ENCODE measurements at regions not wholly inside any gene's neighbourhood (a gene's known extent, or its start where the extent isn't known, plus 50 kb on each side); places are given as distances from the start of the nearest gene placed in this dataset.

DNA sequence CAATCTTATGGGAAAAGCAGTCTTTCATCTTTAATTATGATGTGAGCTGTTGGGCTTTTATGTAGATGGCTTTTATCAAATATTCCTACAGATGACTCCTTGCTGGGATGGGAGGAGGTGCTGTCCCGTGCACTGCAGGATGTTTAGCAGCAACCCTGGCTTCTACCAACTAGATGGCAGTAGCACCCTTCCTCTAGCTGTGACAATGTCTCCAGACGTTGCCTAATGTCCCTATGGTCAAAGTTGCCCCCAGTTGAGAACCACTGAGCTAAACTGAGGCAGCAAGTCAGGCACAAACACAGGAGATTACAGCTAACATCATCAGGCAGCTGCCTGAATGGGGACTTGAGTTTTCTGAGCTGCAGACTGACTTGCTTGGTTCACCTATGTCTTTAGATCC is 401.9 kb upstream of the PDE4D start:
- H3K9me3 ChIP-seq (ENCODE audit: low read length): no peaks in the 10 kb centered on the region
- no peak overlapping the region for H2AFZ ChIP-seq (ENCODE audit: low read depth, low read length)
- peaks cover 6% of the 10 kb centered on the region for H3K4me1 ChIP-seq (ENCODE audit: insufficient read depth, low read length)

DNA sequence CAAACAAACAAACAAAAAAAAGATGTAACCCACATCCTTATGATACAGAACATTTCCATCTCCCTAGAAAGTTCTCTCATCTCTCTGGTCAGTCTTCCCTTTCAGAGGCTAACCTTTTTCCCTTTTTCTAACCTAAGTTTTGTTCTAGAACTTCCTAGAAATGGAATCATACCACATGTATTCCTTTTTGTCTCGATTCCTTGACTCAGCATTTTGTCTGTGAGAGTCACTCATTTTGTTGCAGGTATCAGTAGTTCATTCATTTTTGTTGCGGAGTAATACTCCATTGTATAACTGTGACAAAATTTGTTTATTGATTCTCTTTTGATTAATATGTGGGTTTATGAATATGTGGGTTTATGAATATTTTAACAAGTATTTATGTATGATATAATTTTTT is 400.0 kb upstream of the PDE4D start:
- Histone ChIP-seq H3K9me3 (ENCODE audit: low read length) (no peaks in the 10 kb centered on the region), H3K4me1 (ENCODE audit: insufficient read depth, low read length) (peaks cover 6% of the 10 kb centered on the region), H3K36me3 (ENCODE audit: insufficient read depth, low read length) (no peaks in the 10 kb centered on the region), H3K27me3 (ENCODE audit: insufficient read depth, low read length) (no peaks in the 10 kb centered on the region), H3K4me3 (ENCODE audit: low read length) (no peak overlapping the region), H2AFZ (ENCODE audit: low read depth, low read length) (no peak overlapping the region)

More for the DNA sequence above, 401.9 kb upstream of the PDE4D start:
- no peaks in the 10 kb centered on the region for H3K36me3 ChIP-seq (ENCODE audit: insufficient read depth, low read length)
- H3K4me3 ChIP-seq (ENCODE audit: low read length): no peak overlapping the region
- no peaks in the 10 kb centered on the region for H3K27me3 ChIP-seq (ENCODE audit: insufficient read depth, low read length)

DNA sequence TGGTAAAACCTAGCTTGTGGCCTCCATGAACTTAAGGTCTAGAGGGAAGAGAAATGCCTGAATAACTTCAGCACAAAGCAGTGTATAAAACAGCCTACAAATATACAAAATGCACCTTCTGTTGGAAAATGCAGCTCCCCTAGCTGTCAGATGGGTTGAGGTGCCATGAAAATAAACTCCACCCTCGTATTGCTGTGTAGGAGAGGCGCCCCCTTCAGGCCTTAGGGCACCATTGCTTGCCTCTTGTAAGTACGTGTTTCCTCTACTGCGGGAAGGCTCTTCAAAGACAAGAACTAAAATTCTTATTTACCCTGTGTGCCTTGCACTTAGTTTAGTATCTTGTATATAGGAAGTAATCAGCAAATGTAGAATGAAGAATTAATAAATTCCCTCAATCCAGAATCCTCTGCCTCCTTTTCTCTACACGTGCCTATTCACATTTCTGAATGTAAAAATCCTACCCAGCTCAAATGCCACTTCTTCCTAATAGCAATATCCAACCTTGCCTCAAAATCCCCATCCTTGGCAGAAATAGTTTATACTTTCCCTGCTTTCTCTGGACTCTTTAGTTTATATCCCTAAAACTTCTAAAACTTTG is 393.7 kb upstream of the PDE4D start:
- H3K4me1 ChIP-seq (ENCODE audit: insufficient read depth, low read length): no peaks in the 10 kb centered on the region
- no peaks in the 10 kb centered on the region for H3K9me3 ChIP-seq (ENCODE audit: low read length)
- H3K4me3 ChIP-seq (ENCODE audit: low read length): no peak overlapping the region
- H3K36me3 ChIP-seq (ENCODE audit: insufficient read depth, low read length): no peaks in the 10 kb centered on the region
- no peak overlapping the region for H2AFZ ChIP-seq (ENCODE audit: low read depth, low read length)
- no peaks in the 10 kb centered on the region for H3K27me3 ChIP-seq (ENCODE audit: insufficient read depth, low read length)

GRCh38 chr5:60285910-60286309 is 392.4 kb upstream of the PDE4D start:
- H3K27me3 ChIP-seq (ENCODE audit: insufficient read depth, low read length): no peaks in the 10 kb centered on the region
- no peaks in the 10 kb centered on the region for H3K4me1 ChIP-seq (ENCODE audit: insufficient read depth, low read length)
- no peaks in the 10 kb centered on the region for H3K9me3 ChIP-seq (ENCODE audit: low read length)
- no peak overlapping the region for H2AFZ ChIP-seq (ENCODE audit: low read depth, low read length)
- H3K4me3 ChIP-seq (ENCODE audit: low read length): no peak overlapping the region
- no peaks in the 10 kb centered on the region for H3K36me3 ChIP-seq (ENCODE audit: insufficient read depth, low read length)

- H2AFZ ChIP-seq (ENCODE audit: low read depth, low read length): no peak overlapping the region
- no peaks in the 10 kb centered on the region for H3K9me3 ChIP-seq (ENCODE audit: low read length)
- H3K36me3 ChIP-seq (ENCODE audit: insufficient read depth, low read length): no peaks in the 10 kb centered on the region
- H3K4me1 ChIP-seq (ENCODE audit: insufficient read depth, low read length): no peaks in the 10 kb centered on the region
- H3K4me3 ChIP-seq (ENCODE audit: low read length): no peak overlapping the region
- no peaks in the 10 kb centered on the region for H3K27me3 ChIP-seq (ENCODE audit: insufficient read depth, low read length)
These were observed 387.4 kb upstream of the PDE4D start for GRCh38 chr5:60280943-60281342.

- Histone ChIP-seq H3K36me3 (ENCODE audit: insufficient read depth, low read length) (no peaks in the 10 kb centered on the region), H3K27me3 (ENCODE audit: insufficient read depth, low read length) (no peaks in the 10 kb centered on the region), H2AFZ (ENCODE audit: low read depth, low read length) (peak overlapping the region; percentile 10)
These were observed 384.4 kb upstream of the PDE4D start for GRCh38 chr5:60277941-60278340.

DNA sequence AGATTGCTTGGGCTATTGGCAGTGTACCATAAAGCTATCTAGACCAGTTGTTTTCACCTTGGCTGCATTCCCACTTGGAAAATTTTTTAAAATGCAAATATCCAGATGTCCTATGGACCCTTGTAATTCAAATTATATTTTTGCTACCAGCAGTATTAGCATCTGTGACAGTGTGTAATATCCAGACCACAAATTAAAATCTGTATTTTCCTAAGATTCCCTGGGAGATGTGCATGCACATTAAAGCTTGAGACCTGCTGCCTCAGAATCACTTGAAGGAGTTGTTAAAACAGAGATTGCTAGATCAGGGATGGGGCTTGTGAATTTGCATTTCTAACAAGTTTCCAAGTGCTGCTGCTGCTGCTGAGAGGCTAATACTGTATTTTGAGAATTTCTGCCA is 381.2 kb upstream of the PDE4D start:
- Histone ChIP-seq H3K4me1 (ENCODE audit: insufficient read depth, low read length) (no peaks in the 10 kb centered on the region), H3K27me3 (ENCODE audit: insufficient read depth, low read length) (no peaks in the 10 kb centered on the region), H3K36me3 (ENCODE audit: insufficient read depth, low read length) (no peaks in the 10 kb centered on the region), H3K4me3 (ENCODE audit: low read length) (no peak overlapping the region), H2AFZ (ENCODE audit: low read depth, low read length) (no peak overlapping the region), H3K9me3 (ENCODE audit: low read length) (no peaks in the 10 kb centered on the region)

More at GRCh38 chr5:60277941-60278340, 384.4 kb upstream of the PDE4D start:
- Histone ChIP-seq H3K4me1 (ENCODE audit: insufficient read depth, low read length) (no peaks in the 10 kb centered on the region), H3K4me3 (ENCODE audit: low read length) (no peak overlapping the region), H3K9me3 (ENCODE audit: low read length) (no peaks in the 10 kb centered on the region)

GRCh38 chr5:60271517-60271916 is 378.0 kb upstream of the PDE4D start:
- Histone ChIP-seq H3K9me3 (ENCODE audit: low read length) (no peaks in the 10 kb centered on the region), H3K4me1 (ENCODE audit: insufficient read depth, low read length) (no peaks in the 10 kb centered on the region), H3K4me3 (ENCODE audit: low read length) (no peak overlapping the region)

GRCh38 chr5:60267907-60268306 is 374.4 kb upstream of the PDE4D start:
- H3K27me3 ChIP-seq (ENCODE audit: insufficient read depth, low read length): no peaks in the 10 kb centered on the region
- H3K36me3 ChIP-seq (ENCODE audit: insufficient read depth, low read length): no peaks in the 10 kb centered on the region
- H3K9me3 ChIP-seq (ENCODE audit: low read length): no peaks in the 10 kb centered on the region
- H2AFZ ChIP-seq (ENCODE audit: low read depth, low read length): no peak overlapping the region
- H3K4me3 ChIP-seq (ENCODE audit: low read length): no peak overlapping the region
- H3K4me1 ChIP-seq (ENCODE audit: insufficient read depth, low read length): no peaks in the 10 kb centered on the region

More at GRCh38 chr5:60271517-60271916, 378.0 kb upstream of the PDE4D start:
- Histone ChIP-seq H3K27me3 (ENCODE audit: insufficient read depth, low read length) (no peaks in the 10 kb centered on the region), H2AFZ (ENCODE audit: low read depth, low read length) (no peak overlapping the region), H3K36me3 (ENCODE audit: insufficient read depth, low read length) (no peaks in the 10 kb centered on the region)

- H3K36me3 ChIP-seq (ENCODE audit: insufficient read depth, low read length): no peaks in the 10 kb centered on the region
- no peaks in the 10 kb centered on the region for H3K4me1 ChIP-seq (ENCODE audit: insufficient read depth, low read length)
- no peaks in the 10 kb centered on the region for H3K9me3 ChIP-seq (ENCODE audit: low read length)
- H2AFZ ChIP-seq (ENCODE audit: low read depth, low read length): no peak overlapping the region
- no peak overlapping the region for H3K4me3 ChIP-seq (ENCODE audit: low read length)
- no peaks in the 10 kb centered on the region for H3K27me3 ChIP-seq (ENCODE audit: insufficient read depth, low read length)
These were observed 369.8 kb upstream of the PDE4D start for GRCh38 chr5:60263346-60263745.

- Histone ChIP-seq H3K36me3 (ENCODE audit: insufficient read depth, low read length) (no peaks in the 10 kb centered on the region), H3K4me3 (ENCODE audit: low read length) (no peak overlapping the region), H3K9me3 (ENCODE audit: low read length) (no peaks in the 10 kb centered on the region), H3K27me3 (ENCODE audit: insufficient read depth, low read length) (no peaks in the 10 kb centered on the region), H3K4me1 (ENCODE audit: insufficient read depth, low read length) (no peaks in the 10 kb centered on the region), H2AFZ (ENCODE audit: low read depth, low read length) (no peak overlapping the region)
These were observed 369.2 kb upstream of the PDE4D start for GRCh38 chr5:60262576-60263295.

DNA sequence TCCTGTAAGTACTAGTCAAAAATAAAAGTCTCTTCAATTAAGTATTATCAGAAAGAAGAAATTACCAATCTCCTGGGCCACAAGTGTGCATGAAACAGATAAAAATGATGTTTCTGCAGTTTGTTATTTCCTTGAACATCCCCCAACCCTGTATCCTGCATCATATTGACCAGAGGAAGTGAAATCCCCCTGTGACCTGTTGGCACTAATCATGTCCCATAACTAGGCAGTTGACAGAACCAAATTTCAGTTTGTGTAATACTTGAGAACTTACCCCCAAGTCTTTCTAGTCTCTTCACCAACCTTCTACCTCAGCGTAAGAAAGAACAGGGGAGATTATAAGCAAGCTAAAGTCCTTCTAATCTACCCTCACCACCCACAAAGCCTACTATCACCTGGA is 368.2 kb upstream of the PDE4D start:
- Histone ChIP-seq H3K4me3 (ENCODE audit: low read length) (no peak overlapping the region), H3K9me3 (ENCODE audit: low read length) (no peaks in the 10 kb centered on the region), H3K36me3 (ENCODE audit: insufficient read depth, low read length) (no peaks in the 10 kb centered on the region), H2AFZ (ENCODE audit: low read depth, low read length) (no peak overlapping the region), H3K27me3 (ENCODE audit: insufficient read depth, low read length) (no peaks in the 10 kb centered on the region), H3K4me1 (ENCODE audit: insufficient read depth, low read length) (no peaks in the 10 kb centered on the region)

GRCh38 chr5:60260658-60261057 is 367.1 kb upstream of the PDE4D start:
- no peaks in the 10 kb centered on the region for H3K4me1 ChIP-seq (ENCODE audit: insufficient read depth, low read length)
- no peak overlapping the region for H2AFZ ChIP-seq (ENCODE audit: low read depth, low read length)
- H3K9me3 ChIP-seq (ENCODE audit: low read length): no peaks in the 10 kb centered on the region
- H3K27me3 ChIP-seq (ENCODE audit: insufficient read depth, low read length): no peaks in the 10 kb centered on the region
- H3K4me3 ChIP-seq (ENCODE audit: low read length): no peak overlapping the region
- no peaks in the 10 kb centered on the region for H3K36me3 ChIP-seq (ENCODE audit: insufficient read depth, low read length)

DNA sequence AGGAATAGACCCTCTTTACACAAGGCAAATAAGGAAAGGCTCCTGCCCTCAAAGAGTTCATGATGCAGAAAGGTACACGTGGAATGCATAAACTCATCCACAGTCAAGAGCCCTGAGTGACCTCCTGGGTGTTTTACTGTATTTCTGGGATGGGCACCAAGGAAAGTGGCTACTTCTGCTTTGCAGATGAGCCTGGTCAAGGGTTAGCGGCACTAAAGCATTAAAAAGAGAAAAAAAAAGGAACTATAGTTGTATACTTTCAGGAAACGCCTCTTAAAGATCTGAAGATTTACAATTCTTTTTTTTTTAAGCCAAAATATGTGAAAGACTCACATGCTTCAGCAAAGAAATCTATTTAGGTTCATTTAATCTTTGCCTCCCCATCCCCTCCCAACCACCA is 366.2 kb upstream of the PDE4D start:
- Histone ChIP-seq H3K4me1 (ENCODE audit: insufficient read depth, low read length) (no peaks in the 10 kb centered on the region), H3K27me3 (ENCODE audit: insufficient read depth, low read length) (no peaks in the 10 kb centered on the region), H2AFZ (ENCODE audit: low read depth, low read length) (no peak overlapping the region)

More for the DNA sequence above, 366.2 kb upstream of the PDE4D start:
- Histone ChIP-seq H3K36me3 (ENCODE audit: insufficient read depth, low read length) (no peaks in the 10 kb centered on the region), H3K9me3 (ENCODE audit: low read length) (no peaks in the 10 kb centered on the region), H3K4me3 (ENCODE audit: low read length) (no peak overlapping the region)

Measured in neuron (in vitro differentiated cells).